ENCODE measurements at regions not wholly inside any gene's neighbourhood (a gene's known extent, or its start where the extent isn't known, plus 50 kb on each side); places are given as distances from the start of the nearest gene placed in this dataset.

- no peaks in the 10 kb centered on the region for H3K4me1 ChIP-seq (ENCODE audit: low read depth, poor library complexity, severe bottlenecking)
- H2AFZ ChIP-seq (ENCODE audit: low read depth) = no peak overlapping the region
- no peaks in the 10 kb centered on the region for H3K27me3 ChIP-seq (ENCODE audit: insufficient read depth, low read depth)
- H4K20me1 ChIP-seq (ENCODE audit: insufficient read depth) = no peaks in the 10 kb centered on the region
- H3K36me3 ChIP-seq (ENCODE audit: insufficient read depth) = no peaks in the 10 kb centered on the region
- H3K4me3 ChIP-seq (IDR thresholded peaks at IDR 0.05; ENCODE audit: insufficient read depth, low read depth, low read length) = no peak overlapping the region
- TF ChIP-seq CTCF (conservative IDR thresholded peaks at IDR 0.05; ENCODE audit: low read depth, low read length) = no peak
- no peak overlapping the region for H3K27ac ChIP-seq
- no peaks in the 10 kb centered on the region for H3K79me2 ChIP-seq (ENCODE audit: insufficient read depth, low read depth)
- H3K4me2 ChIP-seq = no peak overlapping the region
- no peak overlapping the region for H3K9ac ChIP-seq
Measured at GRCh38 chr18:29164020-29164706, 987.2 kb upstream of the CDH2 start.

- no peaks in the 10 kb centered on the region for H3K79me2 ChIP-seq (ENCODE audit: insufficient read depth, low read depth)
- no peaks in the 10 kb centered on the region for H3K27me3 ChIP-seq (ENCODE audit: insufficient read depth, low read depth)
- H3K4me3 ChIP-seq (IDR thresholded peaks at IDR 0.05; ENCODE audit: insufficient read depth, low read depth, low read length) = no peak overlapping the region
- H3K4me1 ChIP-seq (ENCODE audit: low read depth, poor library complexity, severe bottlenecking) = no peaks in the 10 kb centered on the region
- no peaks in the 10 kb centered on the region for H3K36me3 ChIP-seq (ENCODE audit: insufficient read depth)
- no peak for TF ChIP-seq CTCF (conservative IDR thresholded peaks at IDR 0.05; ENCODE audit: low read depth, low read length)
- H3K4me2 ChIP-seq = no peak overlapping the region
- H3K9ac ChIP-seq = no peak overlapping the region
- no peaks in the 10 kb centered on the region for H4K20me1 ChIP-seq (ENCODE audit: insufficient read depth)
- no peak overlapping the region for H3K27ac ChIP-seq
- no peak overlapping the region for H2AFZ ChIP-seq (ENCODE audit: low read depth)
Measured at GRCh38 chr18:29163596-29163995, 986.7 kb upstream of the CDH2 start.

- no peak overlapping the region for H3K27ac ChIP-seq
- no peaks in the 10 kb centered on the region for H4K20me1 ChIP-seq (ENCODE audit: insufficient read depth)
- no peaks in the 10 kb centered on the region for H3K27me3 ChIP-seq (ENCODE audit: insufficient read depth, low read depth)
- no peak overlapping the region for H3K4me3 ChIP-seq (IDR thresholded peaks at IDR 0.05; ENCODE audit: insufficient read depth, low read depth, low read length)
- no peaks in the 10 kb centered on the region for H3K36me3 ChIP-seq (ENCODE audit: insufficient read depth)
- no peaks in the 10 kb centered on the region for H3K79me2 ChIP-seq (ENCODE audit: insufficient read depth, low read depth)
- no peak overlapping the region for H3K4me2 ChIP-seq
- no peak overlapping the region for H3K9ac ChIP-seq
- no peak overlapping the region for H2AFZ ChIP-seq (ENCODE audit: low read depth)
- TF ChIP-seq CTCF (conservative IDR thresholded peaks at IDR 0.05; ENCODE audit: low read depth, low read length) = no peak
- no peaks in the 10 kb centered on the region for H3K4me1 ChIP-seq (ENCODE audit: low read depth, poor library complexity, severe bottlenecking)
Measured at GRCh38 chr18:29161429-29161828, 984.5 kb upstream of the CDH2 start.

GRCh38 chr18:29160170-29160569 lies 983.2 kb upstream of the CDH2 start:
- Histone ChIP-seq H3K27me3 (ENCODE audit: insufficient read depth, low read depth) (no peaks in the 10 kb centered on the region), H3K36me3 (ENCODE audit: insufficient read depth) (no peaks in the 10 kb centered on the region), H4K20me1 (ENCODE audit: insufficient read depth) (no peaks in the 10 kb centered on the region), H3K4me1 (ENCODE audit: low read depth, poor library complexity, severe bottlenecking) (no peaks in the 10 kb centered on the region), H3K9ac (no peak overlapping the region), H3K27ac (no peak overlapping the region), H3K4me3 (IDR thresholded peaks at IDR 0.05; ENCODE audit: insufficient read depth, low read depth, low read length) (no peak overlapping the region), H3K79me2 (ENCODE audit: insufficient read depth, low read depth) (no peaks in the 10 kb centered on the region), H3K4me2 (no peak overlapping the region), H2AFZ (ENCODE audit: low read depth) (no peak overlapping the region)
- TF ChIP-seq CTCF (conservative IDR thresholded peaks at IDR 0.05; ENCODE audit: low read depth, low read length) = no peak
